ENCODE measurements at regions not wholly inside any gene's neighbourhood (a gene's known extent, or its start where the extent isn't known, plus 50 kb on each side); places are given as distances from the start of the nearest gene placed in this dataset.
A peak's percentile ranks its signal among the peaks of the same experiment; 100 is the strongest.

DNA sequence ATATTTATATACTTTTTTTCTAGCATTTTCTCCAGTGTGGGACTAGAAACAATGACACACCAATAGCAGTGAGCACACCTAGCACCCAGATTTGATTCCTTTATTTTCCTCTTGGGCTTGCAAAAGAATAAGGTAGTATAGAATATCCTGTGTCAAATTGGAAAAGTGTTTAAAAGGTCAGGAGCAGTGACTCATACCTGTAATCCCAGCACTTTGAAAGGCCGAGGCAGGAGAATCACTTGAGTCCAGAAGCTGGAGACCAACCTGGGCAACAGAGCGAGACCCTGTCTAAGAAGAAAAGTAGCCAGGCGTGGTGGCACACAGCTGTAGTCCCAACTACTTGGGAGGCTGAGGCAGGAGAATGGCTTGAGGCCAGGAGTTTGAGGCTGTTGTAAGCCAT is 53.8 kb upstream of the SGPP1 start:
- H3K36me3 ChIP-seq, result no peaks in the 10 kb centered on the region
- no peaks in the 10 kb centered on the region for H3K9me3 ChIP-seq
- H3K4me3 ChIP-seq, result no peak overlapping the region
- no peak for DNase-seq
- no peaks in the 10 kb centered on the region for H3K27me3 ChIP-seq

DNA sequence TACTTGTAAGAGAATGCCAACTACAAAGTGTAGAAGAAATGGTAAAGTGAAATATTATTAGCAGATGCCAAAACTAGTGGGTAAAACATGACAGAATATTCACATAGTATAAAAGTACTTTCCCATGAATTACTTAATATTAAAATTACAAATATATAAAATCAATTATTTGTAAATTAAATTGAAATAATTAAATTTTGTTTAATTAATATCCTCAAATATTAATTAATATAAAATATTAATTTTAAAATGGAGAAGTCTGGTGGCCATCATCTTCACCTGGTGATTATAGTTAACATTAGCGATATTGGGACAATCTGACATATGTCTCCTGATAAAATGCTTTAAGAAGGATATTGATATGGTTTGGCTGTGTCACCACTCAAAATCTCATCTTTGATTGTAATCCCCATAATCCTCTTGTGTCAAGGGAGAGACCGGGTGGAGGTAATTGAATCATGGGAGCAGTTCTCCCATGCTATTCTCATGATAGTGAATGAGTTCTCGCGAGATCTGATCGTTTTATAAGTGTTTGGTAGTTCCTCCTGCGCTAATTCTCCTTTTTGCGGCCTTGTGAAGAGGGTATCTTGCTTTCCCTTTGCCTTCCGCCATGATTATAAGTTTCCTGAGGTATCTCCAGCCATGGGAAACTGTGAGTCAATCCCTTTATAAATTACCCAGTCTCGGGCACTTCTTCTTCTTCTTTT is 55.0 kb upstream of the SGPP1 start:
- DNase-seq, result no peak
- H3K4me3 ChIP-seq, result no peak overlapping the region
- no peaks in the 10 kb centered on the region for H3K9me3 ChIP-seq
- H3K36me3 ChIP-seq, result no peaks in the 10 kb centered on the region
- H3K27me3 ChIP-seq, result no peaks in the 10 kb centered on the region

DNA sequence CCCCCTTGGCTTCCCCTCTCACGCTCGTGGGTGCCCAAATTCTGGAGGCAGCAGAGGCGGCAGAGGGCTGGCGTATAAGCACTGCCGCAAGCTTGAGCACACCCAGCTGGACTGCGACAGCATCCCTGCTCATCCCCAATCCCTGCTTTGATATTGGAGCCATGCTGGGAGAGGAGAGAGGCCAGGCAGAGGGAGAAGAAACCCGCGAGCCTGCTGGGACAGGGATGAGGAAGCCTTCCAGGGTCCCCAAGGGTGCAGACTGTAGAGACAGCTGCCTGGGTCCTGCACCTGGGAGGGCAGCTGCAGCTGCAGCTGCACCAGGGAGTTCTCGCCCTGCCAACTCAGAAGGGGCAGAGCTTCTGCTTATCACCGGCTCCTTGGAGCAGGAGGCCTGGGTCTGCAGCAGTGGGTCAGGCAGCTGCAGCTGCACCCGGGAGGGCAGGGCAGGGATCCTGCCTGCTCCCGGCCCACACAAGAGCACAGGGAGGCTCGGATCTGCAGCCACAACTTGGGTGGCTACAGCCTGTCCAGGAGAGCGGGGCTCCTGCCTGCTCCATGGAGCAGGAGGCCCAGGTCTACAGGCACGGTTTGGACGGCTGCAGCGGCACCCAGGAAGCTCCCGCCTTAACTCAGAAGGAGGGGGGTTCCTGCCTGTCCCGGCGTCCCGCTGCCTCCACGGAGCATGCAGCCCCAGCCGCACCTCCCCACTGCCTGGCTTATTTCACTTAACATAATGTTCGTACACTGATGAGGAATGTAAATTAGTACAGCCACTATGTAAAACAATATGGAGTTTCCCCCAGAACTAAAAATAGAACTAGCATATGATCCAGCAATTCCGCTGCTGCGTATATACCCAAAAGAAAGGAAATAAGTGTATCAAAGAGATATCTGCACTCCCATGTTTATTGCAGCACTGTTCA is 60.4 kb upstream of the SGPP1 start:
- Histone ChIP-seq H3K36me3 (no peaks in the 10 kb centered on the region), H3K27me3 (no peaks in the 10 kb centered on the region), H3K4me3 (no peak overlapping the region), H3K9me3 (no peaks in the 10 kb centered on the region)
- DNase-seq, result no peak

DNA sequence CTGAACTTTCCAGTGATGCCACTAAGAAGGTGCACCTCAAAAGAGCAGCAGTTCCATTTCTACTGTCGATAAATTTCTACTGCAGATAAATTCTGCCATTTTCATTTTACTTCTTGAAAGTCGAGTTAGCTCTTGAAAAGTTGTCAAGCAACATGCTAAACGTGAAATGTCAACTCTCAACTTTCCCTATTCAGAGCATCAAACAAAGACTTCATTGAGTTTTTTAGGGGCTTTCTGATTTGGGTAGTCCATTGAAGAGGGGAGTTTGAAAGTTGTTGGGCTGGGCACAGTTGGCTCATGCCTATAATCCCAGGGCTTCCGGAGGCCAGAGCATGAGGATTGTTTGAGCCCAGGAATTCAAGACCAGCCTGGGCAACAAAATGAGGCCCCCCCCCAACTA is 59.4 kb upstream of the SYNE2 start:
- H3K4me3 ChIP-seq, result no peak overlapping the region
- H3K36me3 ChIP-seq, result no peaks in the 10 kb centered on the region
- no peak for DNase-seq
- no peaks in the 10 kb centered on the region for H3K9me3 ChIP-seq
- no peaks in the 10 kb centered on the region for H3K27me3 ChIP-seq

DNA sequence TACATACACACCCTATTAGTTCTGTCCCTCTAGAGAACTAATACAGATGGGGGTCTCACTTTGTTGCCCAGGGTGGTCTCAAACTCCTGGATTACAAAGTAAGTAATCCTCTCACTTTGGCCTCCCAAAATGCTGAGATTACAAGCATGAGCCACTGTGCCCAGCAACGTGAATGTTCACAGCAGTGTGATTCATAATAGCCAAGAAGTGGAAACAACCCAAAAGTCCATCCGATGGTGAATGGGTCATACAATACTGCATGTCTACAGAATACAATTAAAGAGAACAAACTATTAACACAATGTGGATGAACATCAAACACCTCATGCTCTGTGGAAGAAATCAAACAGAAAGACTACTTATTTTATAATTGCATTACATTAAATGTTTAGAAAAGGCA is 57.3 kb upstream of the SYNE2 start:
- Histone ChIP-seq H3K9me3 (no peaks in the 10 kb centered on the region), H3K27me3 (no peaks in the 10 kb centered on the region), H3K4me3 (no peak overlapping the region), H3K36me3 (no peaks in the 10 kb centered on the region)
- no peak for DNase-seq

DNA sequence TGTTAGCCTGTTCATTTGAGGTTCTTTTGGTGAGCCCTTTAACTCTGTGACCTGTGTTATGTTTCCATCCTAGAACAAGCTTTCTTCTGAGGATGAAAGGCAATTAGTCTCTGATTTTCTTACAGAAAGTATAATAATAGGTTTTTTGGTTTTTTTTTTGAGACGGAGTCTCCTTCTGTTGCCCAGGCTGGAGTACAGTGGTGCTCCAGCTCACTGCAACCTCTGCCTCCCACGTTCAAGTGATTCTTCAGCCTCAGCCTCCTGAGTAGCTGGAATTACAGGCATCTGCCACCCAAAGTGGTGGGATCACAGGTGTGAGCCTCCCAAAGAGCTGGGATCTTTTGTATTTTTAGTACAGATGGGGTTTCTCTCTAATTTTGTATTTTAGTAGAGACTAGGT is 52.7 kb upstream of the SYNE2 start:
- DNase-seq, result no peak
- H3K4me3 ChIP-seq, result no peak overlapping the region
- no peaks in the 10 kb centered on the region for H3K27me3 ChIP-seq
- H3K9me3 ChIP-seq, result no peaks in the 10 kb centered on the region
- H3K36me3 ChIP-seq, result no peaks in the 10 kb centered on the region

DNA sequence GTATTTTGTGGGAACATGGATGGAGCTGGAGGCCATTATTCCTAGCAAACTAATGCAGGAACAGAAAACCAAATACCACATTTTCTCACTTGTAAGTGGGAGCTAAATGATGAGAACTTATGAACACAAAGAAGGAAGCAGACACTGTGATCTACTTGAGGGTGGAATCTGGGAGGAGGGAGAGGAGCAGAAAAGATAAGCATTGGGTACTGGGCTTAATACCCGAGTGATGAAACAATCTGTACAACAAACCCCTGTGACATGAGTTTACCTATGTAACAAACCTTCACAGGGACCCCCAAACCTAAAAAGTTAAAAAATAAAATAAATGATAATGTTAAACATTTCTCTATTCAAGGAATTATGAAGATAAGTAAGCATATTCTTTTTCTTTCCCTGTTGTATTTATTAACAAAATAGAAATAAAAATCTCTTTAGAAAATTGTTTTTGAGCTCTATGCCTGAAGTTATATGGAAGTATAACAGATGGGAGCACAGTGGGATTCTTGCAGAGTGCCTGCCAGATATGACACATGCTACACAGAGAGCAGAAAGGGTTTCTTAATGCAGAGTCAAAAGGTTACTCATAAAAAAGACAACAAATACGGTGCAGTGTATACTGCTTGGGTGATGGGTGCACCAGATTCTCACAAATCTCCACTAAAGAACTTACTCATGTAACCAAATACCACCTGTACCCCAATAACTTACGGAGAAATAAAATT is 52.0 kb upstream of the SYNE2 start:
- Histone ChIP-seq H3K27me3 (no peaks in the 10 kb centered on the region), H3K4me3 (no peak overlapping the region), H3K36me3 (no peaks in the 10 kb centered on the region), H3K9me3 (no peaks in the 10 kb centered on the region)
- DNase-seq, result peak; percentile 23
